KBM-7 (cell line): ENCODE measurements at regions not wholly inside any gene's neighbourhood (a gene's known extent, or its start where the extent isn't known, plus 50 kb on each side); places are given as distances from the start of the nearest gene placed in this dataset.

Source experiments
- DNase-seq: peaks from one replicate; pipeline ENCODE4 v3.0.0-alpha.2; 2015
- in situ Hi-C: fragments of 300-500 bp; cut with MboI; formaldehyde crosslinking; loops from 2 replicates; pipeline ENCODE4 v1.14.3; 2020; ENCODE audit warnings: low sequenced_read_pairs, low pct_unique_long_range_greater_than_20kb, mixed read lengths

DNA sequence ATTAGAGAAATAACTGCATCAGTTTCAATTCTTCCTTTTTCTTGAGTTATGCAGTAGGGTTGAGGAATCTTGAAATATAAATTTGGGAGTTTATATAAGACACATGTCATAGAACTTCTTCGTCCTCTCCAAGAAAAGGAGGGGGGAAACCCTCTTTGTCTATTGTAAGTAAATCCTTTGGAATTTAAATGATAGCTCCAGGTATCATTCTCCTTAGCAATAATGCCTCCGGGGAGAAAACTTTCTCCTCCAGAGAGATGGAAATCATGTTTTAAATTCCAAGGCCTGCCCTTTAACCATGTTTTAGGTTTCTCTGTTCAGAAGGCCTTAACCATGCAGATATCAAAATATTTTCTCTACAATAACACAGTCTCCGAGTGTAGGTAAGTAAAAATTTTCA lies 899.7 kb upstream of the GCFC2 start:
- in situ Hi-C loops, result no loop called here
- no peak for DNase-seq

DNA sequence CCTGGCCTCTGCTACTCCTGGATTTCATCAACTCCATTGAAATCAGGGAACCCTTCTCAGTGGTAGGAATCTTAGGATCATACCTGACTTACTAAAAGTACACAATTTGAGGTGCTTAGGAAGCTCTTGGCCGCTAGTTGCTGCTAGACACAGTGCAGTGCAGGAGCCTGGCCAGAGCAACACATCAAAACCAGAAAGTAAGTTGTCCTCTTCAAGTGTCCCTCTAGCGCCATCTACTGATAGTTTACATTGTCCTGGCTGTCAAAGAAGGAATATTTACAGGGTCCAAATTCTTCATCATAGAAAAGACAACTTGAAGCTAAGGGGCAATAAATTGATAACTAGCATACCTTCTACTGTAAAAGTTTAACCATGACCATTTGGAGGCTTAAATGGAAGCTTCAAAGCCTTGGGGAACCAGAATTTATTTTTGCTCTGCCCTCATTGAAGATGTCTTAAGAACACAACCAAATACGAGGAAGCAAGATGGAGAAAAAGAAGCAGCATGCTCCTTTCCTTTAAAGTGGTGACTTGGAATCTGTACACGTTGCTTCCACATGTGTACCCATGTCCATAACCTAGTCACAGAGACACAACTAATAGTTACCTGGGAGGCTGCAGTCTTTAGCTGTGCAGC lies 889.1 kb upstream of the GCFC2 start:
- in situ Hi-C loops, result no loop called here
- peak; percentile 78 for DNase-seq

DNA sequence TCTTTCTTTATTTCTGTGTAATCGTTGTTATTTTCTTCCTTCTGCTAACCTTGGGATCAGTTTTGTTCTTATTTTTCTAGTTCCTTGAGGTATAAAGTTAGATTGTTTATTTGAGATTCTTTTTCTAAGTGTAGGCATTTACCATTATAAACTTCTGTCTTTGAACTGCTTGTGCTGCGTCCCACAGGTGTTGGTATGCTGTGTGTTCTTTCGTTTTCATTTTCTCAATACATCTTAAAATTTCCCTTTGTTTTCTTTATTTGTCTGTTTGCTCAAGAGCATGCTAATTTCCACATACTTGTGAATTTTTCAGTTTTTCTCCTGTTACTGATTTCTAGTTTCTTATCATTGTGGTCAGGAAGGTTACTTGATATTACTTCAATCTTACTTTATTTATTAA lies 873.8 kb upstream of the GCFC2 start:
- in situ Hi-C loops, result no loop called here
- no peak for DNase-seq

DNA sequence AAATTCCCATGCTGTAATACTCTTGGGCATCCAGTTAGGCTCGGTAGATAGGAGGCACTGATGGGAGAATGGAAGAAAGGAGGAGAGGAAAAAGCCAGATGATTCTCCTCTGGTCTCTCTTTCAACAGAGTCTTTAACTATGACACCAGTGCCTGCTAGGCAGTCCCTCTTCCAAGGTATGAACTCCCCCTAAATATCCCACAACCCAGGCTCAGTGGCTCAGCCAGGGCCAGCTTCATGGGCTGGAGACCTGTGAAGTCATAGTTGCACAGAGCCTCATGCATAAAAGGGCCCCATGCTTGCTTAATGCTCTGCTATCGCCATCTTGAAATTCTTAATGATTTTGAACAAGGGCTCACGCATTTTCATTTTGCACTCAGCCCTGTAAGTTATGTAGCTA lies 869.2 kb upstream of the GCFC2 start:
- no peak for DNase-seq
- in situ Hi-C loops, result no loop called here

DNA sequence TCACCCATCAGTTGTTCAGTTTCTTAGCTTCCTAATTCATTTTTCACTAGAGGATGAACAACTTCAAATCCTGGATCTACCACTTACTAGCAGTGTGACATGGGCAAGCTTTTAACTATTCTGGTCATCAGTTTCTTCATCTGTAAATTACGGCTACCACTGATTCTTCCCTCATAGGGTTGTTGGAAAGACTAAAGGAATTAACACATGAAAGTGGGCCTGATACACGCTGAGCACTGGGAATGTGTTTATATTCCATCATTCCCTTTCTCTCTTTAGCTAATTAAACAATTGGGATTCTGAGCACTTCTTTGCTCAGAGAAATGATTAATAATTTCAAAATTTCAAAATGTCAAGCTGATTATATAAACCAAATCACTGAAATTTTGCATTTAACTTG lies 862.3 kb upstream of the GCFC2 start:
- in situ Hi-C loops, result no loop called here
- DNase-seq, result no peak

GRCh38 chr2:76569819-76570218 lies 859.1 kb upstream of the GCFC2 start:
- DNase-seq, result no peak
- in situ Hi-C loops, result no loop called here

- in situ Hi-C loops, result no loop called here
- no peak for DNase-seq
Observed at GRCh38 chr2:76567478-76567877, 856.8 kb upstream of the GCFC2 start.

GRCh38 chr2:76564734-76565133 lies 854.0 kb upstream of the GCFC2 start:
- DNase-seq, result no peak
- in situ Hi-C loops, result no loop called here

DNA sequence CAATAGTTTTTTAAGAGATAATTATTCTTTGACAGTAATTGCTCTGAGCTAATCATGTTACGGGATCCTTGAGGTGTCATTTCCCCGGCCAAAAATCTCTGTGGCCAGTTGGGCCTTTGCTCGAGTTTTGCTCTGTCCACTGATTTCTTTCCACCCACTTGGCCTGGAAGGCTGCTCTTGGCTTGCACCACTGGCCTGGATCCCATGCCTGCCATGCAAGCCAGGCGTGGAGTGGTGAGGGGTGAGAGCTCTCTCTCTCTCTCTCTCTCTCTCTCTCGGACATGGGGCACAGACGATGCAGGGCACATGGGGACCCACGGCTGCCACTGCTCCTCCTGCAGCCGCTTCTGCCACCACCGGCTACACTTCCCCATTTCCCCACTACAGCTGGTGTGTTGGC lies 853.0 kb upstream of the GCFC2 start:
- no peak for DNase-seq
- in situ Hi-C loops, result no loop called here

DNA sequence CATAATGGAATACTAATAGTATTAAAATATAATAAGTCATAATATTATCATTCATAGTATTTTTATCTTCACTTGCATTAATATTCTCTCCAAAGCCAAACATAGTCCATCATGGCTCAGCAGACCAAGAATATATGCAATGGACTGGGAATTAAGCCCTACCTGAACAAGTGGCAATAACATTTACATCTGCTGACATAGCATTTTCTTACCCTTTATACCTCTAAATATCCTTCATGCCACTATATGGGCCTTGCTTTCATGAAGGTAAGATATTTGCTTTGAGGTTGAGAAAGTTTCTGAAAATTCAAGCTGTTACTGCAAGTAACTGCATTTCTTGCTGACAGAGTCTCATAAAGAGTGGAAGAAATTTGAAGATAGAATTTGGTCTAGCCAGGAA lies 847.4 kb upstream of the GCFC2 start:
- in situ Hi-C loops, result no loop called here
- DNase-seq, result no peak

GRCh38 chr2:76556018-76556417 lies 845.3 kb upstream of the GCFC2 start:
- DNase-seq, result no peak
- in situ Hi-C loops, result no loop called here

DNA sequence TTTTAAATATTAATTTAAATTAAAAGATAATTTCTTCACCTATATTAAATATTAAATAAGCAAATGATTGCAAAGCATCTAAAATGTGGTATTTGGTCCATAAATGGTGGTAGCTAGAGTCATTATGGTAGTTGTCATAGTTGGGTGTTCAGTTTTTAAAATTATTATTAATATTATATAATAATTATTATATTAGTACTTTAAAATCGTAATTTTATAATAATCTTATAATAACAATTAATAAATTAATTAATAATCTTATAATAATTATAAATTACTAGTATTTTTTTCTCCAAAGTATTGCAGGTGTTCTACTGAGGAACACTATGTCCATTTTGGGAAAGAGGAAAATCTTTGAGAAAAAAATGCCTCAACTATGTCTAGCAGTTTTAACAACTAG lies 835.5 kb upstream of the GCFC2 start:
- in situ Hi-C loops, result no loop called here
- DNase-seq, result no peak

- in situ Hi-C loops, result no loop called here
- no peak for DNase-seq
Observed at GRCh38 chr2:76544901-76545300, 834.2 kb upstream of the GCFC2 start.

DNA sequence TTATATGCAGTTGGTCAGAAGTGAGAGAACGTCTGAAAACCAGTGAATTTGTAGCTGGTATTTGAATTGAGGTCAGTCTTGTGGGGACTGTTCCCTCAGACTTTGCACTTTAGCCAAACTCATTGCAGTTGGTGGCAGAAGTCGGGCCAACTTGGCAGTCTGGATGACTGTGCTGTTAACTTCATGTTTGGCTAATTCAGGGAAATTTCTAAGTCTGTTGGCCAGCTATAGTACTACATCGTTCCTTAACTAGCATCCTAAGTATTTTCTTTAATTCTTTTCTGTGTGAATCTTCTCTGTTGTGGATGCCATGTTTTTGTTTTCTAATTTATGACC lies 806.8 kb upstream of the GCFC2 start:
- DNase-seq, result no peak
- in situ Hi-C loops, result no loop called here

DNA sequence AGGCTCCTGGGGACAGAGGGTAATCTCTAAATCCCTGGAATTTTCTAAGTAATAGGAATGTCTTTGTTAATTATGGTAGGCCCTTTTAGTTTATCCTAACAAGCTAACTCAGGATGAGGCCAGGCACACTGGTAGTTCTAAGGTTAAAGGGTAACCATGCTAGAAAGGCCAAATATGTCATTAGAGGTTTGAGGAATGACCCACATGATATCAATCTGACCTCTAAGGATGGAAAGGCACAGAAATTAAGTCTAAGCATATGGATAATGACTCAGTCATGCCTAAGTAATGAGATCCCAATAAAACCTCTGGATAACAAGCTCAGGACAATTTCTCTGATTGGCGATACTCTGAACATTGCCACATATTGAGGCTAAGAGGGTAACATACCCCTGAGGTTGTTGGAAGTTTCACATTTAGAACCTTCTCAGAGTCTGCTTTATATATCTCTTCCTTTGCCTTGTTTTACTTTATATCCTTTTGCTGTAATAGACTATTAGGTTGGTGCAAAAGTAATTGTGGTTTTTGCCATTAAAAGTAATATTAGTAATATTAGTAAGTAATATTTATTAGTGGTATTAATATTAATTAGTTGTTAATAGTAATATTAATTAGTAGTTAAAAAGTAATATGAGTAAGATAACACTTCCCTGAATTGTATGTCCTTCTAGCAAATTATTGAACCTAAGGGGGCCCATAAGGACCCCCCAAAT lies 806.3 kb upstream of the GCFC2 start:
- in situ Hi-C loops, result no loop called here
- DNase-seq, result no peak

- in situ Hi-C loops, result no loop called here
- no peak for DNase-seq
Observed at GRCh38 chr2:76512201-76512820, 801.6 kb upstream of the GCFC2 start.

DNA sequence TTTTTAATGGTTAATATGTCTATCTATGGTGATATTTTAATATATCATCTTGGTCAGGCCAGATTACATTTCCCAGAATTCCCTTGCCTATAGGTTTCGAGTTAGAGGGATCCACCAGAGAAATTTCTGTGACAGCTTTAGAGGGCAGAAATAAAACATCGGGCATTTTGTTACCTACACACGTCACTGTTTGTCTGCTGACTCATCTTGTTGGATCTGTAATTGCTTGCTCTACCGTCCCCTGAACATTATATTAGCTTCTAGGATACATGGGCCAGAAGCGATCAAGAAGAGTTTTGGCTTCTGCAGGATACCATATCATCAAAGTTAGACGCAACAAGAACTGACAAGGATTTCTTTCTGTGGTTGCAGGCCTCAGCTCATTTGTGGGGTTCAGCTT lies 795.8 kb upstream of the GCFC2 start:
- in situ Hi-C loops, result no loop called here
- DNase-seq, result no peak

GRCh38 chr2:76501641-76502040 lies 790.9 kb upstream of the GCFC2 start:
- in situ Hi-C loops, result no loop called here
- DNase-seq, result no peak

DNA sequence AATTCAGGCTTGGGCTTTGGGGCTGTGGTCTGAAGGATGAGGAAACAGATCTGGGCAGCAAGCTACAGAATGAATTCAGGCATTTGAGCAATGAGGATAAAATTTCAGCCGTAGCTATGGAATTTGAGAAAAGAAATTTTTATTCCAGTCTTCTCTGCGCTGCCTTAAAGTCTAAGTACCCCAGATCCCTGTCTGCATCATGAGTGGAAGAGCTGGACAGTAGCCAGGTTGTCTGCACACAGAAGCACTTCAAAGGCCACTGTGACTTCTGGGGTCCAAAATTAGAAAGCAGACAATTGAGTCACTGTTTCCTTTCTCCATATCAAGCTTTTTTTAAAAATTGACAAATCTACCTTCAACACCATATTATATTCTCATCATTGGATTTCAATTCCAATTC lies 787.6 kb upstream of the GCFC2 start:
- DNase-seq, result no peak
- in situ Hi-C loops, result no loop called here

DNA sequence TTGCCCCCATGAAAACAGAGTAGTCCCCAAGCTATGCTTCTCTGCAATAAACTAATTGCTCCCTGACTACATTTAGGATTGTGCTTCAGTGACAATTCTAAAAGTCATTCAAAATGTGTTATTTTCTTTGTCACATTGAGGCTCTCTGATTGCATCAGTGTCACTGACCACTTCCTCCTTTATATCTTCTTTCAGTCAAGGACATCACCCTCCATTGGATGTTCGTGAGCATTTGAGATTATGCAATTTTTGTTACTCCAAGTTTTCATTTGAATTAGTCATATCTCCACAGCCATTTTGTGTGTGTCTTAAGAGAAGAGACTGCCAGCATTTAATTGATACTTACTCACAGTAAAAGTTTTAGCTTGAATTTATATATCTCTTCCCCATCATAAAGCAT lies 780.8 kb upstream of the GCFC2 start:
- in situ Hi-C loops, result no loop called here
- peak; percentile 33 for DNase-seq
